ENCODE measurements at regions not wholly inside any gene's neighbourhood (a gene's known extent, or its start where the extent isn't known, plus 50 kb on each side); places are given as distances from the start of the nearest gene placed in this dataset.

- no peak for TF ChIP-seq CTCF (conservative IDR thresholded peaks at IDR 0.05)
- TF ChIP-seq ZFX (IDR thresholded peaks at IDR 0.05) = no peak
Measured at GRCh38 chr20:63081351-63081750, 74.6 kb upstream of the BHLHE23 start.

Measured in C4-2B (cell line).